GM18951 (cell line): ENCODE measurements at regions not wholly inside any gene's neighbourhood (a gene's known extent, or its start where the extent isn't known, plus 50 kb on each side); places are given as distances from the start of the nearest gene placed in this dataset.
"Not testable (repeated sequence)": the region's sequence is repeated elsewhere in the genome, so short reads cannot be mapped to it uniquely, and the experiment has no call there.

ENCODE experiments used
- POLR2A ChIP-seq: IDR thresholded peaks from 4 replicates; pipeline ENCODE4 v1.6.1; 2011; ENCODE audit warnings: mild to moderate bottlenecking; ENCODE audit not compliant: insufficient read length, insufficient read depth; ENCODE audit errors: extremely low read depth
- in situ Hi-C: fragments of 300-500 bp; cut with MboI; formaldehyde crosslinking; loops from one replicate; pipeline ENCODE4 v1.12.0; 2022; ENCODE audit warnings: low sequenced_read_pairs, mixed read lengths, inconsistent platforms; ENCODE audit not compliant: unreplicated experiment

- in situ Hi-C loops: no loop called here
- TF ChIP-seq POLR2A: no peak
Observed at GRCh38 chr2:117293012-117293411, 521.5 kb upstream of the DDX18 start.

GRCh38 chr2:117299451-117299850, 515.0 kb upstream of the DDX18 start:
- in situ Hi-C loops: no loop called here

GRCh38 chr2:117308861-117309770, 505.4 kb upstream of the DDX18 start:
- TF ChIP-seq POLR2A: no peak
- in situ Hi-C loops: no loop called here

More at GRCh38 chr2:117299451-117299850, 515.0 kb upstream of the DDX18 start:
- no peak for TF ChIP-seq POLR2A

GRCh38 chr2:117321816-117322215, 492.7 kb upstream of the DDX18 start:
- in situ Hi-C loops: no loop called here
- TF ChIP-seq POLR2A: no peak

GRCh38 chr2:117323331-117323730, 491.2 kb upstream of the DDX18 start:
- TF ChIP-seq POLR2A: no peak
- in situ Hi-C loops: no loop called here

GRCh38 chr2:117330641-117331040, 483.9 kb upstream of the DDX18 start:
- in situ Hi-C loops: no loop called here
- TF ChIP-seq POLR2A: no peak

- no peak for TF ChIP-seq POLR2A
- in situ Hi-C loops: no loop called here
Observed at GRCh38 chr2:117335967-117336366, 478.5 kb upstream of the DDX18 start.

GRCh38 chr2:117336496-117336895, 478.0 kb upstream of the DDX18 start:
- in situ Hi-C loops: no loop called here
- no peak for TF ChIP-seq POLR2A

- in situ Hi-C loops: not testable (repeated sequence)
Observed at GRCh38 chr2:117337981-117338380, 476.5 kb upstream of the DDX18 start.

- TF ChIP-seq POLR2A: no peak
- in situ Hi-C loops: no loop called here
Observed at GRCh38 chr2:117339980-117340379, 474.5 kb upstream of the DDX18 start.

- in situ Hi-C loops: no loop called here
- TF ChIP-seq POLR2A: no peak
Observed at GRCh38 chr2:117341690-117342089, 472.8 kb upstream of the DDX18 start.

- in situ Hi-C loops: no loop called here
Observed at GRCh38 chr2:117342415-117342814, 472.1 kb upstream of the DDX18 start.

GRCh38 chr2:117349687-117350086, 464.8 kb upstream of the DDX18 start:
- TF ChIP-seq POLR2A: no peak
- in situ Hi-C loops: no loop called here

More at GRCh38 chr2:117342415-117342814, 472.1 kb upstream of the DDX18 start:
- no peak for TF ChIP-seq POLR2A

- TF ChIP-seq POLR2A: no peak
- in situ Hi-C loops: no loop called here
Observed at GRCh38 chr2:117351396-117351795, 463.1 kb upstream of the DDX18 start.
